ENCODE measurements at regions not wholly inside any gene's neighbourhood (a gene's known extent, or its start where the extent isn't known, plus 50 kb on each side); places are given as distances from the start of the nearest gene placed in this dataset.
A peak's percentile ranks its signal among the peaks of the same experiment; 100 is the strongest.

- TF ChIP-seq CTCF (IDR thresholded peaks at IDR 0.05) = peak; percentile 95
These were observed 970.0 kb downstream of the MAT2B start for GRCh38 chr5:164475339-164475977.

- no peak for TF ChIP-seq CTCF (IDR thresholded peaks at IDR 0.05)
These were observed 975.9 kb downstream of the MAT2B start for GRCh38 chr5:164481270-164481669.

GRCh38 chr5:164482351-164482750 lies 976.9 kb downstream of the MAT2B start:
- no peak for TF ChIP-seq CTCF (IDR thresholded peaks at IDR 0.05)

GRCh38 chr5:164484948-164485347 lies 979.5 kb downstream of the MAT2B start:
- TF ChIP-seq CTCF (IDR thresholded peaks at IDR 0.05) = no peak

GRCh38 chr5:164487939-164488338 lies 982.5 kb downstream of the MAT2B start:
- TF ChIP-seq CTCF (IDR thresholded peaks at IDR 0.05) = no peak

GRCh38 chr5:164497311-164498064 lies 992.1 kb downstream of the MAT2B start:
- no peak for TF ChIP-seq CTCF (IDR thresholded peaks at IDR 0.05)

GRCh38 chr5:164498438-164498837 lies 993.0 kb downstream of the MAT2B start:
- no peak for TF ChIP-seq CTCF (IDR thresholded peaks at IDR 0.05)

Measured in LNCAP (cell line).